IPS DF 6.9 (cell line): ENCODE measurements at regions not wholly inside any gene's neighbourhood (a gene's known extent, or its start where the extent isn't known, plus 50 kb on each side); places are given as distances from the start of the nearest gene placed in this dataset.

Experiments
- DNase-seq: peaks from one replicate; pipeline ENCODE4 v3.0.0-alpha.2; 2013; ENCODE audit warnings: low read depth, low spot score
- H3K27ac ChIP-seq: one replicate; pipeline ENCODE4 v1.5.1; 2013; ENCODE audit warnings: low read length, control low read depth
- H3K27me3 ChIP-seq: 2 replicates; pipeline ENCODE4 v1.6.1; 2013; ENCODE audit warnings: mild to moderate bottlenecking, low read length; ENCODE audit not compliant: control insufficient read depth, insufficient read depth
- H3K36me3 ChIP-seq: 2 replicates; pipeline ENCODE4 v1.6.1; 2013; ENCODE audit warnings: low read length; ENCODE audit not compliant: control insufficient read depth, insufficient read depth
- H3K4me1 ChIP-seq: 2 replicates; pipeline ENCODE4 v1.6.1; 2013; ENCODE audit warnings: low read length; ENCODE audit not compliant: control insufficient read depth, insufficient read depth
- H3K4me3 ChIP-seq: 2 replicates; pipeline ENCODE4 v1.5.1; 2013; ENCODE audit warnings: mild to moderate bottlenecking, low read length
- H3K9me3 ChIP-seq: 2 replicates; pipeline ENCODE4 v1.6.1; 2013; ENCODE audit warnings: low read length, inconsistent platforms; ENCODE audit not compliant: control insufficient read depth, insufficient read depth
- WGBS: extraction: QIAGEN DNeasy Blood & Tissue Kit; methylation state at CpG from one replicate; pipeline ENCODE4 v1.1.7; 2013; ENCODE audit warnings: mixed read lengths, missing lambda C conversion rate; ENCODE audit not compliant: insufficient read length, insufficient coverage; 5-methylcytosine and 5-hydroxymethylcytosine counted together

DNA sequence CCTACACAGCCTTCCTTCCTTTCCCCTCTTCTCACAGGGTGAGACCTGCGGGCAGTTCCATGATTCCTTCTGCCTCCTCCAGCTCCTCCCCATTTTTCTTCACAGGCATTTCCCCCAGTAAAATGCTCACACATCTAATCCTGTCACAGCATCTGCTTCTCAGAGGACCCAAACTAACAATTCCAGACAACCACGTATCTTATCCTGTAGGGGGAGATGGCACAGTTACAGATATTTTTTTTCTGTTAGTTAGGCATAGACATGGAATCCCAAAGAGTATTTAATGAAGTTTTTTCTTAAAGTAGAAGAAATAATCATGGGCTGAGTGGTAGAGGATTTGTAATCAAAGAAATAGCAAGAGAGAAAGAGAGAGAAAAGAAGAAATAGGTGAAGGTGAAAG is 373.1 kb upstream of the ADAMTS9 start:
- Histone ChIP-seq H3K9me3 (no peaks in the 10 kb centered on the region), H3K36me3 (no peaks in the 10 kb centered on the region), H3K27ac (no peak overlapping the region), H3K4me1 (no peaks in the 10 kb centered on the region), H3K4me3 (no peak overlapping the region), H3K27me3 (no peaks in the 10 kb centered on the region)
- WGBS: no CpG with 5 or more reads among the region's 2 CpGs
- no peak for DNase-seq

GRCh38 chr3:65052101-65052500 is 364.3 kb upstream of the ADAMTS9 start:
- WGBS: no CpG with 5 or more reads among the region's 1 CpG
- DNase-seq: no peak
- Histone ChIP-seq H3K9me3 (no peaks in the 10 kb centered on the region; the same call in 1 of the 2 replicates), H3K4me3 (no peak overlapping the region), H3K4me1 (no peaks in the 10 kb centered on the region), H3K27ac (no peak overlapping the region), H3K36me3 (no peaks in the 10 kb centered on the region), H3K27me3 (no peaks in the 10 kb centered on the region)

DNA sequence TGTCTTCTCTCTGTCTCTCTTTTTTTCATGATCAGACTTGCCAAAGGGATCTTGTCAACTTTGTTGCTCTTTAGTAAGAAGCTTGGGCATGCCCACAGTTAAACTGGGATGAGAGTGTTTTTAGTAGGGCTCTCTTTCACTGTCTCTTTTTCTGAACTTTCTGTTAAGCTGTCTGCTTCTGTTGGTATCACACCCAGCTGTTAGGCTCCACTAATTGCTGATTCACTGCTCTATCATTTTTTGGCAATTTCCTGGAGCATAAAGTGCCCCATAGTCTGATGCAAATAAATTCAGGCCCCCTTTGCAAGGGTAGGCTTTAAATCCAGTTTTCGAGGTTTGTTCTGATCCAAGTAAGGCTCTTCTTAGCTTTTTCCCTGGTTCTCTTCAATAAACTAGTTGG is 360.4 kb upstream of the ADAMTS9 start:
- no CpG with 5 or more reads among the region's 1 CpG for WGBS
- DNase-seq: no peak

DNA sequence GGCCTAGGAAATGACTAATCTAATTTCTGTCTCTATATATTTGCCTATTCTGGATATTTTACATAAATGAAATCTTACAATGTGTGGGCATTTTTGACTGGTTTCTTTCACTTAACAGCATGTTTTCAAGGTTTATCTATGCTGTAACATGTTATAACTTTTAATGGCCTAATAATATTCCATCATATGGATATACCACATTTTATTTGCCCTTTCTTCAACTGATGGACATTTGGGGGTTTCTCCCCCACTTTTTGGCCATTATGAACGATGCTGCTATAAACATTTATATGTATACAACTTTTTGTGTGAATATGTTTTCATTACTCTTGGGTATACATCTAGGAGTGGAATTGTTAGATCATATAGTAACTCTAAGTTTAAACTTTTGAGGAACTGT is 357.3 kb upstream of the ADAMTS9 start:
- no peak overlapping the region for H3K27ac ChIP-seq
- no peaks in the 10 kb centered on the region for H3K27me3 ChIP-seq
- no CpG with 5 or more reads among the region's 1 CpG for WGBS
- H3K4me3 ChIP-seq: no peak overlapping the region
- no peaks in the 10 kb centered on the region for H3K9me3 ChIP-seq
- no peak for DNase-seq
- no peaks in the 10 kb centered on the region; the same call in 1 of the 2 replicates for H3K4me1 ChIP-seq
- H3K36me3 ChIP-seq: no peaks in the 10 kb centered on the region

More for the DNA sequence above, 360.4 kb upstream of the ADAMTS9 start:
- H3K4me3 ChIP-seq: no peak overlapping the region
- no peaks in the 10 kb centered on the region for H3K36me3 ChIP-seq
- H3K9me3 ChIP-seq: no peaks in the 10 kb centered on the region; the same call in 1 of the 2 replicates
- H3K27ac ChIP-seq: no peak overlapping the region
- H3K27me3 ChIP-seq: no peaks in the 10 kb centered on the region
- H3K4me1 ChIP-seq: no peaks in the 10 kb centered on the region

- Histone ChIP-seq H3K4me1 (no peaks in the 10 kb centered on the region; the same call in 1 of the 2 replicates), H3K36me3 (no peaks in the 10 kb centered on the region), H3K4me3 (no peak overlapping the region), H3K9me3 (no peaks in the 10 kb centered on the region), H3K27me3 (no peaks in the 10 kb centered on the region), H3K27ac (no peak overlapping the region)
- WGBS: no CpG with 5 or more reads among the region's 6 CpGs
- DNase-seq: no peak
These were observed 356.6 kb upstream of the ADAMTS9 start for GRCh38 chr3:65044401-65044800.

DNA sequence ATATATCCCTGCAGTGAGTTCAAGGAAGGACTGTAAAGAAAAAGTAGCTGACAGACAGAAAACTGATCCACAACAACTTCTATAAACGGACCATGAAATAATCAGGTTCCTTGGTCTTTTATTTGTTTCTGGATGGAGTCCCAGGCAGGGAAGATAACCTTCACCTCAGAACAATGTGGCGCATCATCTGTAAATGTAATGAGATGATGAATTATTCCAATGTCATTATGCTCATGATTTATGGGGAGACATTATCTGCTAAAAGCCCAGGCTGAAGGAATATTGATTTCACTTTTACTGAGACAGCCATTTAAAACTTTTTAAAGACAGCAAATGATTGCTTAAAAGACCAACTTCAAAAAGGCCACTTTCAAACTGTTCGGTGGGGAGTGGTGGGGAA is 354.9 kb upstream of the ADAMTS9 start:
- H3K4me3 ChIP-seq: no peak overlapping the region

GRCh38 chr3:65039754-65040210 is 352.0 kb upstream of the ADAMTS9 start:
- no CpG with 5 or more reads among the region's 6 CpGs for WGBS
- no peaks in the 10 kb centered on the region for H3K27me3 ChIP-seq
- H3K9me3 ChIP-seq: no peaks in the 10 kb centered on the region
- no peak overlapping the region for H3K4me3 ChIP-seq
- H3K4me1 ChIP-seq: no peaks in the 10 kb centered on the region; the same call in 1 of the 2 replicates
- no peak overlapping the region for H3K27ac ChIP-seq
- DNase-seq: no peak
- H3K36me3 ChIP-seq: no peaks in the 10 kb centered on the region

More for the DNA sequence above, 354.9 kb upstream of the ADAMTS9 start:
- H3K9me3 ChIP-seq: no peaks in the 10 kb centered on the region
- H3K27me3 ChIP-seq: no peaks in the 10 kb centered on the region
- H3K27ac ChIP-seq: no peak overlapping the region
- no peaks in the 10 kb centered on the region for H3K36me3 ChIP-seq
- no peaks in the 10 kb centered on the region; the same call in 1 of the 2 replicates for H3K4me1 ChIP-seq
- WGBS: no CpG with 5 or more reads among the region's 3 CpGs
- DNase-seq: no peak

DNA sequence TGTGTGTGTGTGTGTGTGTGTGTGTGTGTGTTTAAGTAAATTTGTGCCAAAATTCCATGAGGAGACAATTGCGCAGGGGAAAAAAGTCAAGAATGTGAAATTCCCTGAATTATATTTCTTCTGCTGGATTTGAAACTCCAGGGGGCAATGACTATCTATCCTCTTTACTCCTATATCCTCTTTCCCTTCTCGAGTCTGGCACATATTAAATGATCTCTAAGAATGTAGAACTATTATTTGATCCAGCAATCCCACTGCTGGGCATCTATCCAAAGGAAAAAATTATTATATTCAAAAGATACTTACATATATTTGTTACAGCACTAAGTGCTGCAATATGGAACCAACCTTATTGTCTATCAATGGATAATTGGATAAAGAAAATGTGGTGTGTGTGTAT is 350.1 kb upstream of the ADAMTS9 start:
- H3K36me3 ChIP-seq: no peaks in the 10 kb centered on the region
- H3K4me1 ChIP-seq: no peaks in the 10 kb centered on the region; the same call in 1 of the 2 replicates
- no peaks in the 10 kb centered on the region for H3K9me3 ChIP-seq
- no peak overlapping the region for H3K4me3 ChIP-seq
- no peaks in the 10 kb centered on the region for H3K27me3 ChIP-seq
- H3K27ac ChIP-seq: no peak overlapping the region
- WGBS: no CpG with 5 or more reads among the region's 2 CpGs
- no peak for DNase-seq

- H3K27ac ChIP-seq: no peak overlapping the region
- no peak for DNase-seq
- WGBS: no CpG with 5 or more reads among the region's 2 CpGs
- no peaks in the 10 kb centered on the region for H3K4me1 ChIP-seq
- no peaks in the 10 kb centered on the region for H3K36me3 ChIP-seq
- no peaks in the 10 kb centered on the region for H3K27me3 ChIP-seq
- H3K4me3 ChIP-seq: no peak overlapping the region
- no peaks in the 10 kb centered on the region for H3K9me3 ChIP-seq
These were observed 347.4 kb upstream of the ADAMTS9 start for GRCh38 chr3:65035246-65035645.

DNA sequence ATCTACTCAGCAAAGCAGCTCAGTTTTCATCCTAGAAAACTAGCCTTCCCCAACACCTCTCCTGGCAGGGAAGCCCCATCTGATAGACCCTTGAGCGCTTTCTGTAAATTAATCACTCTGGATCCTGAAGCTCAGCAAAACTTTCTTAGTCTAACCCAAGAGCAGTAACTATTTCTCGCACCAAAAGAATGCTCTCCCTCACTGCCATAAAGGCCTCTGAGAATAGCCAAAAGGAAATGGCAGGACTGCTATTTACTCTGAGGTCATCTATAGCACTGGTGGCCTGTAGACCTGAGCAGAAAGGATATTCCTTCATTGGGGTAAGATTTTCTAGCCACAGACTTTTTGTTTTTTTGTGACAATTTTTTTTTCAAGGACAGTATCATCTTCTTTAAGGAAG is 345.8 kb upstream of the ADAMTS9 start:
- WGBS: no CpG with 5 or more reads among the region's 2 CpGs
- Histone ChIP-seq H3K9me3 (no peaks in the 10 kb centered on the region), H3K27me3 (no peaks in the 10 kb centered on the region), H3K36me3 (no peaks in the 10 kb centered on the region), H3K4me1 (no peaks in the 10 kb centered on the region), H3K4me3 (no peak overlapping the region), H3K27ac (no peak overlapping the region)
- DNase-seq: no peak

DNA sequence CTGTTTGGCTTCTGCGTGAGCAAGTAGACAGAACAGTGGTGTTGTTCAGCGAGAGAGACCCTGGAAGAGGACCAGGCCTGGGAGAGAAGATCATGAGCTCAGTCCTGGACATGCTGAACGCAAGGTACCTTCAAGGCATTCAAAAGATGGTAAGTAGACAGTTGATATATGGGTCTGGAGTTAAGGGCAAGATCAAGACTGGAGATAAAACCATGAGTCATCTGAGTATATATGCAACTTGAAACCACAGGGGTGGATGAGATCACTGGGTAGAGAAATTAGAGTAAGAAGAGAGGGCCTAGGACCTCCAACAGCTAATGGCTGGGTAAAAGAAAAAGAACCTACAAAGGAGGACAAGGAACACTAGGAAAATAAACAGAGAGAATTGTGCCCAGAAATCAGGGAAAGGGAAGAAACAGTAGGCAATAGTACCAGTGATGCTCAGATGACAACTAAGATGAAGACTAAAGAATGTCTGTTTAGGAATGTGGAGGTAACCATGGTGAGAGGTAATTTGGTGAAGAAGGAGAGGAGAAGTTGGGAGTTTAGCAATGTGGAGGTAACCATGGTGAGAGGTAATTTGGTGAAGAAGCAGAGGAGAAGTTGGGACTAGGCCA is 343.2 kb upstream of the ADAMTS9 start:
- Histone ChIP-seq H3K36me3 (no peaks in the 10 kb centered on the region), H3K27ac (no peak overlapping the region), H3K4me3 (no peak overlapping the region), H3K27me3 (no peaks in the 10 kb centered on the region), H3K9me3 (no peaks in the 10 kb centered on the region), H3K4me1 (no peaks in the 10 kb centered on the region; the same call in 1 of the 2 replicates)
- no CpG with 5 or more reads among the region's 3 CpGs for WGBS
- no peak for DNase-seq
